ENCODE measurements at regions not wholly inside any gene's neighbourhood (a gene's known extent, or its start where the extent isn't known, plus 50 kb on each side); places are given as distances from the start of the nearest gene placed in this dataset.

GRCh38 chr6:114437235-114437634 lies 94.4 kb upstream of the HS3ST5 start:
- FAIRE-seq (no peak), ATAC-seq (no peak), DNase-seq (ENCODE audit: low read depth, low spot score) (no peak)
- Histone ChIP-seq H3K27me3 (replicated peaks in 1 of 2; ENCODE audit: control insufficient read depth in 2 of 2, insufficient read depth in 2 of 2, low read length in 1 of 2) (no peaks in the 10 kb centered on the region), H3K27ac (ENCODE audit: control insufficient read depth, insufficient read depth) (no peak overlapping the region), H3K4me2 (ENCODE audit: control insufficient read depth, insufficient read depth) (no peak overlapping the region), H3K36me3 (ENCODE audit: control insufficient read depth in 2 of 2, insufficient read depth in 2 of 2, low read length in 1 of 2) (no peaks in the 10 kb centered on the region), H3K9me3 (replicated peaks; ENCODE audit: control insufficient read depth, insufficient read depth, low read length) (no peaks in the 10 kb centered on the region), H2AFZ (ENCODE audit: control insufficient read depth, low read depth, low read length) (no peak overlapping the region), H3K4me3 (no peak overlapping the region), H3K9ac (ENCODE audit: control insufficient read depth, insufficient read depth, low read length) (no peak overlapping the region), H3K4me1 (ENCODE audit: control insufficient read depth, insufficient read depth, low read length) (no peaks in the 10 kb centered on the region), H3K79me2 (ENCODE audit: control insufficient read depth, insufficient read depth, low read length) (no peaks in the 10 kb centered on the region), H4K20me1 (ENCODE audit: control insufficient read depth, insufficient read depth) (no peaks in the 10 kb centered on the region)
- CTCF ChIA-PET: interaction anchor here (1.3 kb wide), 1 partner anchor 13 kb away, joined by 4 read pairs; no protein-coding TSS in a partner anchor
- WGBS (ENCODE audit: insufficient coverage, insufficient replicate concordance, low lambda C conversion rate, missing lambda C conversion rate): 4% methylated on average over 1 of the region's 1 CpG
- intact Hi-C loops (cut with micrococcal nuclease; ENCODE audit: unreplicated experiment): no loop called here
- no TSS peak for BruUV-seq (replicated peaks)
- POLR2A ChIA-PET: no interaction called here
- SMC1A ChIA-PET (ENCODE audit: uncharacterized antibody, unreplicated experiment): interaction anchor here (1.4 to 1.7 kb wide), 2 partner anchors 9 to 25 kb away, joined by 3 to 4 read pairs; no protein-coding TSS in a partner anchor
- TF ChIP-seq NR2F1 (conservative IDR thresholded peaks at IDR 0.05): no peak
- TF ChIP-seq IKZF1 (conservative IDR thresholded peaks at IDR 0.05): no peak
- no peak for TF ChIP-seq ETV6 (conservative IDR thresholded peaks at IDR 0.05 in 1 of 2, IDR thresholded peaks at IDR 0.05 in 1 of 2; ENCODE audit: borderline replicate concordance in 1 of 2, low read depth in 1 of 2)
- TF ChIP-seq MEF2B (IDR thresholded peaks at IDR 0.05; ENCODE audit: partially characterized antibody, poor library complexity, severe bottlenecking): no peak
- TF ChIP-seq EED (IDR thresholded peaks at IDR 0.05; ENCODE audit: low read depth): no peak
- TF ChIP-seq FOS (IDR thresholded peaks at IDR 0.05; ENCODE audit: borderline replicate concordance, extremely low read depth, insufficient read length): no peak
- no peak for TF ChIP-seq CBFB (IDR thresholded peaks at IDR 0.05; ENCODE audit: low read depth)
- TF ChIP-seq IRF4 (IDR thresholded peaks at IDR 0.05; ENCODE audit: low read depth, low read length): no peak
- TF ChIP-seq EZH2 (IDR thresholded peaks at IDR 0.05; ENCODE audit: borderline replicate concordance, control insufficient read depth, low read depth, low read length): no peak
- TF ChIP-seq CEBPB (IDR thresholded peaks at IDR 0.05; ENCODE audit: borderline replicate concordance in 1 of 2, low read depth in 2 of 2, low read length in 2 of 2): no peak
- TF ChIP-seq, protein P1, sequence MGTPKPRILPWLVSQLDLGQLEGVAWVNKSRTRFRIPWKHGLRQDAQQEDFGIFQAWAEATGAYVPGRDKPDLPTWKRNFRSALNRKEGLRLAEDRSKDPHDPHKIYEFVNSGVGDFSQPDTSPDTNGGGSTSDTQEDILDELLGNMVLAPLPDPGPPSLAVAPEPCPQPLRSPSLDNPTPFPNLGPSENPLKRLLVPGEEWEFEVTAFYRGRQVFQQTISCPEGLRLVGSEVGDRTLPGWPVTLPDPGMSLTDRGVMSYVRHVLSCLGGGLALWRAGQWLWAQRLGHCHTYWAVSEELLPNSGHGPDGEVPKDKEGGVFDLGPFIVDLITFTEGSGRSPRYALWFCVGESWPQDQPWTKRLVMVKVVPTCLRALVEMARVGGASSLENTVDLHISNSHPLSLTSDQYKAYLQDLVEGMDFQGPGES (IDR thresholded peaks at IDR 0.05): no peak
- no peak for TF ChIP-seq POLR2A (IDR thresholded peaks at IDR 0.05; ENCODE audit: low read depth, low read length)
- no peak for TF ChIP-seq BACH1 (IDR thresholded peaks at IDR 0.05; ENCODE audit: borderline replicate concordance)
- no peak for TF ChIP-seq ATF7 (IDR thresholded peaks at IDR 0.05; ENCODE audit: low read depth)
- RAD21 ChIA-PET (ENCODE audit: unreplicated experiment): no interaction called here
- in situ Hi-C loops (cut with MboI): no loop called here
